ENCODE measurements at regions not wholly inside any gene's neighbourhood (a gene's known extent, or its start where the extent isn't known, plus 50 kb on each side); places are given as distances from the start of the nearest gene placed in this dataset.

DNA sequence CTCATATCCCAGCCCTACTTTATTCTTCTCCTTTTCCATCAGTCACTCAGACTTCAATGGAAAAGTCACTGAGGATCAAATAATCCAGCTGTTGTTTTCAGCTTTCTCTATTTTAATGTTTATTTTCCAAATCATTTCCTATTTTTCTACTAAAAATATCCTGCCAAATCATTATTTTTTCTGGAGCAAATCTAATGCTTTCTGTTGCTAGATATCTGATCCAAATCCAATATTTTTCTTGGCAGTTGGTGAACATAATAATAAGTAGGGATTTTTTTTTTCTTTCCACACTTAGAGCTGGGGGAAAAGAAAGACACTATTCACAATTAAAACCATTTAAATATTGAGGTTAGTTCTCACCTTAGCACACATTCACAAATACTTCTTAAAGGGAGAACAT lies 656.1 kb downstream of the DACH1 start:
- no peak overlapping the region for H3K56ac ChIP-seq (ENCODE audit: insufficient read length, low read depth, low read length)
- H3K9ac ChIP-seq (ENCODE audit: extremely low read depth, insufficient read length, low read length) = no peak overlapping the region
- H3K27me3 ChIP-seq (ENCODE audit: insufficient read depth, low read length) = no peaks in the 10 kb centered on the region
- no peak overlapping the region for H2AFZ ChIP-seq (ENCODE audit: low read length)
- H3K79me2 ChIP-seq (ENCODE audit: insufficient read depth, low read length) = no peaks in the 10 kb centered on the region
- H3K36me3 Mint-ChIP-seq (ENCODE audit: insufficient read depth in 1 of 3, low read depth in 3 of 3) = no peaks in the 10 kb centered on the region
- H3K4me2 ChIP-seq (ENCODE audit: insufficient read depth, insufficient read length, low read length) = no peak overlapping the region
- no peak overlapping the region for H4K5ac ChIP-seq (ENCODE audit: insufficient read length, low read depth, low read length)
- H2BK15ac ChIP-seq (ENCODE audit: low read depth, low read length) = no peak overlapping the region
- H4K20me1 ChIP-seq (ENCODE audit: control insufficient read depth, insufficient read depth, insufficient read length) = no peaks in the 10 kb centered on the region
- H4K91ac ChIP-seq (ENCODE audit: insufficient read length, low read depth, low read length) = no peak overlapping the region
- no peak for TF ChIP-seq CTCF (conservative IDR thresholded peaks at IDR 0.05)
- H3K4ac ChIP-seq (ENCODE audit: low read depth, low read length) = no peak overlapping the region
- no peak overlapping the region for H3K14ac ChIP-seq (ENCODE audit: insufficient read depth, low read length)
- no peak overlapping the region for H3K23ac ChIP-seq (ENCODE audit: insufficient read length, low read depth, low read length)
- no peak overlapping the region for H3K4me3 Mint-ChIP-seq
- no peaks in the 10 kb centered on the region for H3K79me1 ChIP-seq (ENCODE audit: insufficient read depth, low read depth, low read length, poor library complexity, severe bottlenecking)
- H2BK12ac ChIP-seq (ENCODE audit: insufficient read length, low read depth, low read length) = no peak overlapping the region
- no peak overlapping the region for H3T11ph ChIP-seq (ENCODE audit: low read length)
- H4K8ac ChIP-seq (replicated peaks; ENCODE audit: insufficient read length, low read depth, low read length) = no peak overlapping the region
- H3K23me2 ChIP-seq (ENCODE audit: insufficient read length, low read depth, low read length, poor library complexity, severe bottlenecking) = no peaks in the 10 kb centered on the region
- no peak overlapping the region for H2BK5ac ChIP-seq (ENCODE audit: insufficient read length, low read length)
- no peak for DNase-seq
- no peaks in the 10 kb centered on the region for H3K9me3 ChIP-seq (ENCODE audit: control insufficient read depth, low read depth, low read length)
- no peak overlapping the region for H3K27ac Mint-ChIP-seq
- H2BK20ac ChIP-seq (ENCODE audit: low read depth, low read length, poor library complexity, severe bottlenecking) = no peak overlapping the region
- no peaks in the 10 kb centered on the region for H3K9me3 Mint-ChIP-seq
- no peaks in the 10 kb centered on the region for H3K4me1 ChIP-seq (ENCODE audit: insufficient read depth, low read length)
- no peak overlapping the region for H2BK120ac ChIP-seq (ENCODE audit: low read depth, low read length, poor library complexity, severe bottlenecking)
- no peak overlapping the region for H3K18ac ChIP-seq (ENCODE audit: insufficient read length, low read depth, low read length)
- no peaks in the 10 kb centered on the region for H3K27me3 Mint-ChIP-seq (ENCODE audit: low read depth)
- no peak overlapping the region for H2AK5ac ChIP-seq (ENCODE audit: insufficient read length, low read length)
- H3K27ac ChIP-seq (ENCODE audit: insufficient read length, low read depth, low read length) = no peak overlapping the region
- H3K4me1 Mint-ChIP-seq = peaks cover 9 to 10% of the 10 kb centered on the region in 2 experiments
